ENCODE measurements at regions not wholly inside any gene's neighbourhood (a gene's known extent, or its start where the extent isn't known, plus 50 kb on each side); places are given as distances from the start of the nearest gene placed in this dataset.
"Not testable (repeated sequence)": the region's sequence is repeated elsewhere in the genome, so short reads cannot be mapped to it uniquely, and the experiment has no call there.

DNA sequence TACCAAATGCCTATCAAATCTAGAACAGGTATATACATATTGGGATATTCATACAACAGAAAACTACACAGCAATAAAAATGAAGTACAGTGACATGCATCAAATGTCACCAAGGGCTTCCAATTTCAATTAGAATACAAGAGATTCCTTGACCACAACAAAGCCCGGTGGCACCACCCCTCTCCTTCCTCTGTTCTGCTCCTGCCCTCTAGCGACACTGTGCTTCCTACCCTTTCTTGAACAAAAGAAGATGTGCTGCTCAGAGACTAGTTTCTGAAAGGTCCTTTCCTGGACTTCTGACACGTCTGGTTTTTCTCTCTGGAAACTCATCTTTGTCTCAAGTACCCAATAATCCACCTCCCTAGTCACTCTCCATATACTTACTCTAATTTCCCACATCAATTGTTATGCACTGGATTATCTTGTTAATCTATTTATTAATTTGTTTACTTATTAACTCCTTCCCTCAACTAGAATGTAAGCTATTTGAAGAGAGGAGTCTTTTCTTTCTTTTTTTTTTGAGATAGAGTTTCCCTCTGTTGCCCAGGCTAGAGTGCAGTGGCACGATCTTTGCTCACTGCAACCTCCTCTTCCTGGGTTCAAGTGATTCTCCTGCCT, 70.4 kb upstream of the CTSV start:
- H3K27me3 Mint-ChIP-seq (ENCODE audit: low read depth): no peaks in the 10 kb centered on the region
- DNase-seq (ENCODE audit: low read depth, low spot score): no peak

GRCh38 chr9:97105220-97105619, 66.3 kb upstream of the CTSV start:
- H3K36me3 Mint-ChIP-seq (ENCODE audit: low read depth); H3K27me3 Mint-ChIP-seq (ENCODE audit: low read depth); H3K4me3 Mint-ChIP-seq: not testable (repeated sequence)

More for the DNA sequence above, 70.4 kb upstream of the CTSV start:
- TF ChIP-seq, protein P1, sequence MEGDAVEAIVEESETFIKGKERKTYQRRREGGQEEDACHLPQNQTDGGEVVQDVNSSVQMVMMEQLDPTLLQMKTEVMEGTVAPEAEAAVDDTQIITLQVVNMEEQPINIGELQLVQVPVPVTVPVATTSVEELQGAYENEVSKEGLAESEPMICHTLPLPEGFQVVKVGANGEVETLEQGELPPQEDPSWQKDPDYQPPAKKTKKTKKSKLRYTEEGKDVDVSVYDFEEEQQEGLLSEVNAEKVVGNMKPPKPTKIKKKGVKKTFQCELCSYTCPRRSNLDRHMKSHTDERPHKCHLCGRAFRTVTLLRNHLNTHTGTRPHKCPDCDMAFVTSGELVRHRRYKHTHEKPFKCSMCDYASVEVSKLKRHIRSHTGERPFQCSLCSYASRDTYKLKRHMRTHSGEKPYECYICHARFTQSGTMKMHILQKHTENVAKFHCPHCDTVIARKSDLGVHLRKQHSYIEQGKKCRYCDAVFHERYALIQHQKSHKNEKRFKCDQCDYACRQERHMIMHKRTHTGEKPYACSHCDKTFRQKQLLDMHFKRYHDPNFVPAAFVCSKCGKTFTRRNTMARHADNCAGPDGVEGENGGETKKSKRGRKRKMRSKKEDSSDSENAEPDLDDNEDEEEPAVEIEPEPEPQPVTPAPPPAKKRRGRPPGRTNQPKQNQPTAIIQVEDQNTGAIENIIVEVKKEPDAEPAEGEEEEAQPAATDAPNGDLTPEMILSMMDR (conservative IDR thresholded peaks at IDR 0.05): peak; percentile 66
- Mint-ChIP-seq H3K4me1 (no peaks in the 10 kb centered on the region), H3K27ac (ENCODE audit: unreplicated experiment) (no peak overlapping the region), H3K9me3 (no peaks in the 10 kb centered on the region), H3K36me3 (ENCODE audit: low read depth) (no peaks in the 10 kb centered on the region), H3K4me3 (no peak overlapping the region)

DNA sequence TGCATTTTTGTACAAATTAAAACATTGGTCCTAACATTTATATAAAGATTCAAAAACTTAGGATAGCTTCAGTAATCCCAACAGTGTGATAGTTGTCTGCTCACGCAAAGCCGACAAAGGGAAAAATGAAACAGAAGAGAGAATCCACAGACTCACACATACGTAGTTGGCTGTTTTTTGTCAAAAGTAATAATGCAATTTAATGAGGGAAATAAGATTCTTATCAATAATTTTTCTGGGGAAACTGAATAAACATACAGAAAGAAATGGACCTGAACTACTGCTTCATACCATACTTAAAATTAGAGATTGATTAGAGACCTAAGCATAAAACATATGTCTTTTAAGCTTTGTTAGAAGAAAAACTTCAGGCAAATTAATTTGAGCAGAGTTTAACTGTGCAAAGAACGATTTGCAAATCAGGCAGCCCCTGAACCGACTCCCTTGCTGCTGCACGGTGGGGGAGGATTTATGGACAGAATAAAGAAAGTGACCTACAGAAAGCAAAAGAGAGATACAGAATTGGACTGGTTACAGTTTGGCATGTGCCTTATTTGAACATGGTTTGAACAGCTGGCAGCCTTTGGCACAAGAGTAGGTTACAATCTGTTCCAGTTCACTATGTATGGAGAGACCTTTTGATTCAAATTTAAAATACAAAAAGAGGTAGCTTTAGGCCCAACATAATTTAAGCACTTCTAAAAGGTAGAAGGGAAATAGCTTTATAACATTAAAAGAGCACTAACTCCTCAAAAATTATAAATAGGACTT, 64.9 kb upstream of the CTSV start:
- not testable (repeated sequence) for H3K4me1 Mint-ChIP-seq; H3K27me3 Mint-ChIP-seq (ENCODE audit: low read depth); DNase-seq (ENCODE audit: low read depth, low spot score); H3K27ac Mint-ChIP-seq (ENCODE audit: unreplicated experiment); H3K36me3 Mint-ChIP-seq (ENCODE audit: low read depth); H3K9me3 Mint-ChIP-seq; H3K4me3 Mint-ChIP-seq

More at GRCh38 chr9:97105220-97105619, 66.3 kb upstream of the CTSV start:
- not testable (repeated sequence) for H3K9me3 Mint-ChIP-seq; DNase-seq (ENCODE audit: low read depth, low spot score); H3K27ac Mint-ChIP-seq (ENCODE audit: unreplicated experiment); H3K4me1 Mint-ChIP-seq

DNA sequence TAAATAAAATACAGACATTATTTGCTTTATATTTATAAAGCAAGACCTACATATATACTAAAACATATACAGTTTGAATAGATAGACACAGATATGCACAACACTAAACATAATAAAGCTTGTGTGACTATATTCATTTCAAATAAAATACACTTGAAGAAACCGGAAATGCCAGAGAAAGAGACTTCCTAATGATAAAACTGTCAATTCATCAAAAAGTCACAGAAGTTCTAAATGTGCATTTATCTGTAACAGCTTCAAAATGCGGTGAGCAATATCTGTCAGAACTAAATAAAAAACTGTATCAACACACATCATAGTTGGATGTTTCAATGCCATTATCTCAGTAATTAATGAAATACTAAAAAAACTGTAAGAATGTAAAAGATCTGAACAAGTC, 60.6 kb upstream of the CTSV start:
- not testable (repeated sequence) for H3K27ac Mint-ChIP-seq (ENCODE audit: unreplicated experiment); H3K27me3 Mint-ChIP-seq (ENCODE audit: low read depth); H3K9me3 Mint-ChIP-seq; H3K36me3 Mint-ChIP-seq (ENCODE audit: low read depth); H3K4me1 Mint-ChIP-seq; DNase-seq (ENCODE audit: low read depth, low spot score); H3K4me3 Mint-ChIP-seq

- TF ChIP-seq, protein P1 (conservative IDR thresholded peaks at IDR 0.05): no peak
- H3K36me3 Mint-ChIP-seq (ENCODE audit: low read depth): no peaks in the 10 kb centered on the region
- no peaks in the 10 kb centered on the region for H3K4me1 Mint-ChIP-seq
- no peak overlapping the region for H3K4me3 Mint-ChIP-seq
- DNase-seq (ENCODE audit: low read depth, low spot score): no peak
- H3K27me3 Mint-ChIP-seq (ENCODE audit: low read depth): no peaks in the 10 kb centered on the region
- no peaks in the 10 kb centered on the region for H3K9me3 Mint-ChIP-seq
- no peak overlapping the region for H3K27ac Mint-ChIP-seq (ENCODE audit: unreplicated experiment)
These were observed 57.9 kb upstream of the CTSV start for GRCh38 chr9:97096793-97097192.

GRCh38 chr9:97089361-97089760, 50.4 kb upstream of the CTSV start:
- peaks cover 18% of the 10 kb centered on the region for H3K27me3 Mint-ChIP-seq (ENCODE audit: low read depth)

More at GRCh38 chr9:97089361-97089760, 50.4 kb upstream of the CTSV start:
- H3K36me3 Mint-ChIP-seq (ENCODE audit: low read depth); H3K4me3 Mint-ChIP-seq; H3K9me3 Mint-ChIP-seq; H3K27ac Mint-ChIP-seq (ENCODE audit: unreplicated experiment); DNase-seq (ENCODE audit: low read depth, low spot score); H3K4me1 Mint-ChIP-seq: not testable (repeated sequence)

Measured in neural crest cell (in vitro differentiated cells).